Iris pigment epithelial cell (primary cell): ENCODE measurements at regions not wholly inside any gene's neighbourhood (a gene's known extent, or its start where the extent isn't known, plus 50 kb on each side); places are given as distances from the start of the nearest gene placed in this dataset.

Experiments
- DNase-seq: peaks from one replicate; pipeline ENCODE4 v3.0.0-alpha.2; 2011; ENCODE audit warnings: low read depth

- no peak for DNase-seq
Measured at GRCh38 chr3:152516216-152516615, 247.5 kb downstream of the MBNL1 start.

- no peak for DNase-seq
Measured at GRCh38 chr3:152517502-152517901, 248.8 kb downstream of the MBNL1 start.

GRCh38 chr3:152518346-152518745 is 249.6 kb downstream of the MBNL1 start:
- no peak for DNase-seq

DNA sequence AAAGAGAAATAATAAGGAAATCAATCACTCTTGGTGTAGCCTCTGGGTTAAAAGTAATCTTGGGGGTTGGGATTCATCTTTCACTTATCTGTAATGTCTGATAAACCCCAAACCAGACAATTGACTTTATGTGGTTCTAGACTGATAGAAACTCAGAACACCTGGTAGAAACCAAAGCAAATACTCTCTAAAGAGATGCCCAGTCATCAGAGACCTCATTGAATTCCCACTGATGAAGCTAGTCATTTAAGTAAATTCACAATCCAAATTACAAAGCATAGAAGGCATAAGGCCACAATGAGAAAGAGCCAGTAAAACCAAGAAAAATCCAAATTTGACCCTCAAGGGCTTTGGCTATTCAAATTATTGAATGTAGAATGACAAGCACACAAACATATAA is 250.6 kb downstream of the MBNL1 start:
- DNase-seq: no peak

DNA sequence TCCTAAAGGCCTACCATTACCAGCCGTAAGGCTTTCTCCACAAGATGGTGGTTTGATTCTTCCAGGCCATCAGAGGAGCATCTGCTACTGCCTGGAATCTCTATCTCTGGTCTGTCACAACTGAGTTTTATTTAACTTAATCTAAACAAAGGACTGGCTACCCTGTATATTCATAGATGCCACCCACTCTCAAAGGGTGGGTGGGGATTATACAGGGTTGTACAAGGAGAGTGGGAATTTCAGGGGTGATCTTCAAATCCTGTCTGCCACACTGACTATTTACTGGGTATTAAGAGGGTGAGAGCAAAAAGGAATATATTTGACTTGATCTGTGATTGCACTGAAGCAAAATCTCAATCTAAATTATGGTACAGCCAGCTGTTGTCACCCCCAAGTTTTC is 253.3 kb downstream of the MBNL1 start:
- DNase-seq: no peak

GRCh38 chr3:152524198-152525140 is 255.7 kb downstream of the MBNL1 start:
- peak; percentile 61 for DNase-seq

DNA sequence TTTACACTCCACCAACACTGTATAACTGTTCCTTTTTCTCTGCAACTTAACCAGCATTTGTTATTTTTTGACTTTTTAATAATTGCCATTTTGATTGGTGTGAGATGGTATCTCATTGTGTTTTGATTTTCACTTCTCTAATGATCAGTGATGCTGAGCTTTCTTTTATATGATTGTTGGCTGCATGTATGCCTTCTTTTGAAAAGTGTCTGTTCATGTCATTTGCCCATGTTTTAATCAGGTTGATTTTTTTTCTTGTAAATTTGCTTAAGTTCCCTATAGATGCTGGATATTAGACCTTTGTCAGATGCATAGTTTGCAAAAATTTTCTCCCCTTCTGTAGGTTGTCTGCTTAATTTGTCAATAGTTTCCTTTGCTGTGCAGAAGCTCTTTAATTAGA is 263.0 kb downstream of the MBNL1 start:
- no peak for DNase-seq

DNA sequence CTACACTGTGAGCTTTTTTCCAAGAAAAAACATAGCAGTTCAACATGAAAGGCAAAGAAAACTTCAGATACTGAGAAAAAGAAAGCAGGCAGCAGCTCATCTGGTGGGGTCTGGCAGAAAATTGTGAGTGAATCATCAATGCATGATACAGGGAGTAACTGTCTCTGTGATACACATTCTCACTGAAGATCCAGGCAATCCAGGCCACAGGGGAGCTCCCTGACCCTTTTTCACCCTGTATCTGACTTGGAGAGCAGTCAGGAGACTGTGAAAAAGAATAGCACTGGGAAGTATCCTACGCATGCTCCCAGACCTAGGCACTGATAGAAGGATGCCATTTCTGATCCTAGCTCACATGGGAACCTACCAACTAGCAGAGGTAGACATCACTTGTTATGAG is 269.8 kb downstream of the MBNL1 start:
- DNase-seq: peak; percentile 19

GRCh38 chr3:152539191-152539764 is 270.5 kb downstream of the MBNL1 start:
- no peak for DNase-seq

- DNase-seq: no peak
Measured at GRCh38 chr3:152540120-152540519, 271.4 kb downstream of the MBNL1 start.

DNA sequence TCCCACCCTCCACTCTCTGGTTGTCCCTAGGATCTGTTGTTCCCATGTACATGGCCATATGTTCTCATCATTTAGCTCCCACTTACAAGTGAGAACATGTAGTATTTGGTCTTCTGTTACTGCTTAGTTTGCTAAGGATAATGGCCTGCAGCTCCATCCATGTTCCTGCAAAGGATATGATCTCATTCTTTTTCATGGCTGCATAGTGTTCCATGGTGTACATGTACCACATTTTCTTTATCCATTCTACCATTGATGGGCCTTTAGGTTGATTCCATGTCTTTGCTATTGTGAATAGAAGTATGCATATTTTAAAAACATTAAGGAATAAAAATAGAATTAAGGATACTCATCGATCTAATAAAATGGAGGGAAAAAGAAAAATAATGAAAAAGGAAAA is 278.4 kb downstream of the MBNL1 start:
- DNase-seq: no peak

- no peak for DNase-seq
Measured at GRCh38 chr3:152549263-152549662, 280.5 kb downstream of the MBNL1 start.

DNA sequence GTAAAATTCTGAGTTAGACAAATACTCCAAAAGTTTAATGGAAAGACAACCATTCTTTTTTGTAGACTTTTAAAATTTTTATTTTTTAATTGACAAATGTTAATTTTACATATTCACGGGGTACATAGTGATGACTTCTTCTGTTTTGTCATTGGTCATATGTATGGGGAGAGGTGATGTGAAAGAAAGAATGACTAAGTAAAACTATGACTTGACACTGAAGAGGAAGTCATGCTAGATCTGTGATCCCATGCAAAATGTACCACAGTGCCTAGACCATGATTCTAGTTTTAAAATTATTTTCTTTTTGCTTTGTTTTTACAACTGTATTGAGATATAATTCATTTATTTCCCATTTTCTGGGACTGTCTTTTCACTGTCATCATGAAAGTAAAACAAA is 281.6 kb downstream of the MBNL1 start:
- no peak for DNase-seq

DNA sequence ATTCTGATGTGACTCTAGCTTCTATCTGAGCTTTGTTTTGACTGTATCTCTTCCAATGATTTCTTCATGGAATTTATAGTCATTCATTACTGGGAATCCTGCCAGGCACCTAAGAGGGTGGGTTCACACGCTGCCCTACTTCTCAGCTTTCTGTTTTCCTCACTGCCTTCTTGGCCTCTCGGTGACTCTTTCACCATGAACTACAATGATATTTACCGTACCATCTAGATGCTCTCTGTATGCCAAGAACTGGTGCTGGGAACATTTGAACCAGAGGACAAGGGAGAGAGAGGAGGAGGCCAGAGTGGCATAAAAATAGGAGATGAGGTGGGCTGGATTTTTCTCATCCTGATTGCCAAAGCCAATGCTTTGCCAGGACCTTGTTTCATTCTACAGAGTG is 280.0 kb upstream of the P2RY1 start:
- peak; percentile 92 for DNase-seq

- no peak for DNase-seq
Measured at GRCh38 chr3:152555666-152556291, 279.2 kb upstream of the P2RY1 start.

GRCh38 chr3:152556731-152557254 is 278.1 kb upstream of the P2RY1 start:
- peak; percentile 92 for DNase-seq

GRCh38 chr3:152557302-152557999 is 277.5 kb upstream of the P2RY1 start:
- peak; percentile 20 for DNase-seq

- DNase-seq: no peak
Measured at GRCh38 chr3:152558386-152558785, 276.5 kb upstream of the P2RY1 start.

GRCh38 chr3:152559246-152559645 is 275.7 kb upstream of the P2RY1 start:
- DNase-seq: no peak

DNA sequence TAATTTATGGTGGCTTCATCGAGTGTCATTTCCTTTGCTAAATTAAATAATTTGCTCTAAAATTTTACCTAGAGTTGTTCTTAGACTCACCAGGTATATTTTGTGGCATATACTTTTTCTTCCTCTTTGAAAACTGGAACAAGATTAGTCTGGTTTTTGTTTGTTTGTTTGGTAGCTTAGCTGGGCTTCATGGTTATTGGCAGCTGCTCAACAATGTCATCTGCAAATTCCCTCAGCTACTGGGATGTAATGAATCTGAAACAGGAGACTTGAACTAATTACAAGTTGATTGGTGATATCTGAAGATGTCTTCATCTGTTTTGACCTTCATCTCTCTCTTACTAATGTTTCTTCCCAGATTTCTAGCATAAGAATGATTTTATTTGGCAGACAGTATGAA is 270.5 kb upstream of the P2RY1 start:
- DNase-seq: peak; percentile 71

- DNase-seq: peak; percentile 68
Measured at GRCh38 chr3:152574461-152575079, 260.4 kb upstream of the P2RY1 start.

DNA sequence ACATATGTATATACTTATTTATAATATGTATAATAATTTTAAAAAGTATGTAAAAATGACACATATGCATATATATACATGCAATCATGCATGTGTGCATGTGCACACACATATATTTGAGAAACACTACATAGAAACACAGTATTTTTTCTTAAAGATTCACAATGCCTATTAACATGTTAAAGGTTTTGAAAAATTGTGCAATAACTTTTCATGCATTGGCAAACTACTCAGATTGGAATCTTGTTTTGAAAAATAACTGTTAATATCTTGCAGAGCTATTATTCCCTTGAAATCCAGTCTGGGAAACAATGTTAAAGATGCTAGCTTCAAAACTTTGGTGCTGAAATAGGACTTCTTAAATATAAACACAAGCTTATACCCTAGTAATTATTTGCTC is 256.2 kb upstream of the P2RY1 start:
- no peak for DNase-seq
